ENCODE measurements at regions not wholly inside any gene's neighbourhood (a gene's known extent, or its start where the extent isn't known, plus 50 kb on each side); places are given as distances from the start of the nearest gene placed in this dataset.

GRCh38 chr18:65035701-65036100, 715.1 kb upstream of the CDH7 start:
- TF ChIP-seq, protein P1, sequence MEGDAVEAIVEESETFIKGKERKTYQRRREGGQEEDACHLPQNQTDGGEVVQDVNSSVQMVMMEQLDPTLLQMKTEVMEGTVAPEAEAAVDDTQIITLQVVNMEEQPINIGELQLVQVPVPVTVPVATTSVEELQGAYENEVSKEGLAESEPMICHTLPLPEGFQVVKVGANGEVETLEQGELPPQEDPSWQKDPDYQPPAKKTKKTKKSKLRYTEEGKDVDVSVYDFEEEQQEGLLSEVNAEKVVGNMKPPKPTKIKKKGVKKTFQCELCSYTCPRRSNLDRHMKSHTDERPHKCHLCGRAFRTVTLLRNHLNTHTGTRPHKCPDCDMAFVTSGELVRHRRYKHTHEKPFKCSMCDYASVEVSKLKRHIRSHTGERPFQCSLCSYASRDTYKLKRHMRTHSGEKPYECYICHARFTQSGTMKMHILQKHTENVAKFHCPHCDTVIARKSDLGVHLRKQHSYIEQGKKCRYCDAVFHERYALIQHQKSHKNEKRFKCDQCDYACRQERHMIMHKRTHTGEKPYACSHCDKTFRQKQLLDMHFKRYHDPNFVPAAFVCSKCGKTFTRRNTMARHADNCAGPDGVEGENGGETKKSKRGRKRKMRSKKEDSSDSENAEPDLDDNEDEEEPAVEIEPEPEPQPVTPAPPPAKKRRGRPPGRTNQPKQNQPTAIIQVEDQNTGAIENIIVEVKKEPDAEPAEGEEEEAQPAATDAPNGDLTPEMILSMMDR (IDR thresholded peaks at IDR 0.05; ENCODE audit: borderline replicate concordance, extremely low read depth, low read length, poor library complexity, severe bottlenecking) = no peak
- TF ChIP-seq EZH2 (IDR thresholded peaks at IDR 0.05; ENCODE audit: borderline replicate concordance, low read depth, low read length, severe bottlenecking) = no peak

Measured in DND-41 (cell line).